GM23338 (cell line): ENCODE measurements at regions not wholly inside any gene's neighbourhood (a gene's known extent, or its start where the extent isn't known, plus 50 kb on each side); places are given as distances from the start of the nearest gene placed in this dataset.

Experiments
- ATAC-seq: fragments of 200-7000 bp; cut with Tn5 transposase; 3 replicates; pipeline ENCODE4 v1.9.1; 2020
- DNase-seq: peaks from one replicate; pipeline ENCODE4 v3.0.0-alpha.2; 2015; ENCODE audit warnings: low spot score
- H2AFZ ChIP-seq: fragments of 200-600 bp; sonication (generic); 2 replicates; pipeline ENCODE4 v1.8.0; 2016; ENCODE audit warnings: antibody characterized with exemption, mild to moderate bottlenecking, moderate library complexity
- H3F3A ChIP-seq: fragments of 200-600 bp; sonication (generic); replicated peaks from 2 replicates; pipeline ENCODE4 v1.8.0; 2017; ENCODE audit warnings: antibody characterized with exemption, mixed run types, low read depth
- H3K27ac ChIP-seq: fragments of 200-600 bp; sonication (generic); 2 replicates; pipeline ENCODE4 v1.6.1; 2016; ENCODE audit warnings: low read depth
- H3K27me3 ChIP-seq: fragments of 200-600 bp; sonication (generic); 2 replicates; pipeline ENCODE4 v1.8.0; 2016; ENCODE audit warnings: mild to moderate bottlenecking, mixed run types, moderate library complexity; ENCODE audit not compliant: insufficient read depth
- H3K36me3 ChIP-seq: fragments of 200-600 bp; sonication (generic); 2 replicates; pipeline ENCODE4 v1.8.0; 2016; ENCODE audit warnings: mild to moderate bottlenecking; ENCODE audit not compliant: insufficient read depth
- H3K4me1 ChIP-seq: fragments of 200-600 bp; sonication (generic); 2 replicates; pipeline ENCODE4 v1.8.0; 2016; ENCODE audit warnings: mild to moderate bottlenecking, moderate library complexity; ENCODE audit not compliant: insufficient read depth
- H3K4me2 ChIP-seq: fragments of 200-600 bp; sonication (generic); 2 replicates; pipeline ENCODE4 v1.7.1; 2017; ENCODE audit warnings: mixed run types
- H3K4me3 ChIP-seq: fragments of 200-600 bp; sonication (generic); 2 replicates; pipeline ENCODE4 v1.6.1; 2016; ENCODE audit warnings: mixed run types
- H3K79me2 ChIP-seq: fragments of 200-600 bp; sonication (generic); replicated peaks from 2 replicates; pipeline ENCODE4 v1.8.0; 2017; ENCODE audit warnings: mild to moderate bottlenecking; ENCODE audit not compliant: insufficient read depth
- H3K9me2 ChIP-seq: fragments of 200-600 bp; sonication (generic); 2 replicates; pipeline ENCODE4 v1.8.0; 2017; ENCODE audit not compliant: insufficient read depth
- H4K20me1 ChIP-seq: fragments of 200-600 bp; sonication (generic); replicated peaks from 2 replicates; pipeline ENCODE4 v1.8.0; 2017; ENCODE audit warnings: mild to moderate bottlenecking; ENCODE audit not compliant: insufficient read depth
- H3K27ac Mint-ChIP-seq: 2 replicates; pipeline ENCODE4 v1.8.0; 2020; ENCODE audit warnings: inconsistent platforms, mild to moderate bottlenecking, moderate library complexity, mixed read lengths
- H3K27me3 Mint-ChIP-seq: 3 replicates; pipeline ENCODE4 v1.8.0; 2022; ENCODE audit warnings: low read depth, mild to moderate bottlenecking, moderate library complexity, mixed read lengths, inconsistent platforms; ENCODE audit not compliant: insufficient read depth, poor library complexity
- H3K36me3 Mint-ChIP-seq: 3 replicates; pipeline ENCODE4 v1.8.0; 2021; ENCODE audit warnings: low read depth, mild to moderate bottlenecking, inconsistent platforms, moderate library complexity, mixed read lengths
- H3K4me1 Mint-ChIP-seq: 3 replicates; pipeline ENCODE4 v1.8.0; 2020; ENCODE audit warnings: mild to moderate bottlenecking, inconsistent platforms, mixed read lengths
- H3K4me3 Mint-ChIP-seq: 3 replicates; pipeline ENCODE4 v1.8.0; 2021; ENCODE audit warnings: moderate library complexity, mild to moderate bottlenecking, inconsistent platforms, mixed read lengths
- H3K9me3 Mint-ChIP-seq: 3 replicates; pipeline ENCODE4 v1.8.0; 2020; ENCODE audit warnings: moderate library complexity, mild to moderate bottlenecking, inconsistent platforms, mixed read lengths
- CREB1 ChIP-seq: fragments of 250-450 bp; sonication (Bioruptor Pico); IDR thresholded peaks from 2 replicates; pipeline ENCODE4 v1.5.0; 2020; ENCODE audit warnings: low read depth, mild to moderate bottlenecking, moderate library complexity
- ETS1 ChIP-seq: IDR thresholded peaks from 2 replicates; pipeline ENCODE4 v1.6.1; 2016; ENCODE audit warnings: antibody characterized with exemption
- EZH2 ChIP-seq: fragments of 200-600 bp; sonication (generic); IDR thresholded peaks from one replicate; pipeline ENCODE4 v1.8.0; 2017; ENCODE audit warnings: antibody characterized with exemption, mild to moderate bottlenecking, low read depth; ENCODE audit not compliant: unreplicated experiment
- EZH2phosphoT487 ChIP-seq: fragments of 200-600 bp; sonication (generic); IDR thresholded peaks from one replicate; pipeline ENCODE4 v1.8.1; 2018; ENCODE audit warnings: antibody characterized with exemption; ENCODE audit not compliant: unreplicated experiment
- JUNB ChIP-seq: IDR thresholded peaks from one replicate; pipeline ENCODE4 v1.6.1; 2016; ENCODE audit warnings: antibody characterized with exemption; ENCODE audit not compliant: unreplicated experiment
- POLR2AphosphoS5 ChIP-seq: IDR thresholded peaks from 2 replicates; pipeline ENCODE4 v1.6.1; 2016; ENCODE audit warnings: antibody characterized with exemption, low read depth
- REST ChIP-seq: IDR thresholded peaks from one replicate; pipeline ENCODE4 v1.6.1; 2018; ENCODE audit warnings: antibody characterized with exemption; ENCODE audit not compliant: unreplicated experiment
- STAT1 ChIP-seq: IDR thresholded peaks from one replicate; pipeline ENCODE4 v1.6.1; 2016; ENCODE audit warnings: antibody characterized with exemption; ENCODE audit not compliant: unreplicated experiment
- ZNF114 ChIP-seq: fragments of 250-450 bp; sonication (Bioruptor Pico); IDR thresholded peaks from 2 replicates; pipeline ENCODE4 v1.5.0; 2020; ENCODE audit warnings: mild to moderate bottlenecking, moderate library complexity
- ZNF331 ChIP-seq: fragments of 250-450 bp; sonication (Bioruptor Pico); IDR thresholded peaks from 2 replicates; pipeline ENCODE4 v1.5.0; 2020; ENCODE audit warnings: low read depth, mild to moderate bottlenecking, moderate library complexity
- TF ChIP-seq, protein P1 (sequence below): fragments of 250-450 bp; sonication (Bioruptor Pico); IDR thresholded peaks from 2 replicates; pipeline ENCODE4 v1.5.0; 2020; ENCODE audit warnings: mild to moderate bottlenecking, moderate library complexity

DNA sequence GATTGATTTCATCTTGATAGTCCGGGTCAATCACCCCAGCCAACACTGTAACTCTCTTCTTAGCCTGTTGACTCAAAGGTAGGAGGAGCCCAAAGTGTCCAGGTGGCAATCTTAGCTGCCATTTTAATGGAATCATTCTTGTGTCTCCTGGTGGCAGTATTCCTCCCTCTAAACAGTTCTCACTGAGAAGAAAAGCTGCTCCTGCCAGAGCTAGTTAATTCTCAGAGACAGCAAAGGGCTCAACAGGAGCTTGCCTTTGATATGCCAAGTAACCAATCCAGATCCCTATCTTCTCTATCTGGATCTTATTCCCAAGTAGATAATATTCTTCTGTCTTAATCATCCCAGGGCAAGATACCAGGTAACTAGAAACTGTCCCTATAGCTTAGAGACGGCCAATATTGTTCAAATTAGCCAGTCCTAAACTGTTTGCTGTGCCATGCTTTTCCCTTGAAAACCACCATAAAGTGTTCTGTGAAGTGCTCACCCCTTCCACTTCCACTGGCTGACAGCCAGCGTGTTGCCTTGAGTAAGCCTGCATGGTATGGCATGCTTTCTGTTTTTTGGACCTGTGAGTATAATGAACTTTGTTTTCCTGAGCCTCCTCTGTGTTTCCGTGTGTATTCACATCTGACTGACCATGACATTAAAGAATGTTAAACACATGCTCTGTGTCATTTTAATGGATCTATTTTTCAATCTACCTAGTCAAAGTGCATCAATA, 463.7 kb upstream of the SLITRK5 start:
- no peaks in the 10 kb centered on the region for H3K27me3 ChIP-seq
- no peaks in the 10 kb centered on the region for H3K9me2 ChIP-seq
- H3K79me2 ChIP-seq = no peaks in the 10 kb centered on the region
- DNase-seq = peak; percentile 3
- H4K20me1 ChIP-seq = no peaks in the 10 kb centered on the region
- Mint-ChIP-seq H3K4me3 (no peak overlapping the region), H3K4me1 (peaks cover 2% of the 10 kb centered on the region; the same call in 1 of the 3 replicates), H3K27me3 (no peaks in the 10 kb centered on the region), H3K9me3 (no peaks in the 10 kb centered on the region), H3K27ac (no peak overlapping the region), H3K36me3 (no peaks in the 10 kb centered on the region)
- no peak overlapping the region for H3K4me3 ChIP-seq
- H3K4me2 ChIP-seq = no peak overlapping the region
- H3K36me3 ChIP-seq = no peaks in the 10 kb centered on the region
- H3K4me1 ChIP-seq = no peaks in the 10 kb centered on the region
- no peak for TF ChIP-seq CREB1
- no peak for TF ChIP-seq EZH2phosphoT487
- no peak for TF ChIP-seq JUNB
- H2AFZ ChIP-seq = 0 out of 2 replicates have a peak overlapping the region, but pooled peaks have one; percentile 29
- H3F3A ChIP-seq = no peaks in the 10 kb centered on the region
- H3K27ac ChIP-seq = no peak overlapping the region
- ATAC-seq = no peak

GRCh38 chr13:87208636-87209035, 462.5 kb upstream of the SLITRK5 start:
- no peaks in the 10 kb centered on the region for H3K9me3 Mint-ChIP-seq
- Histone ChIP-seq H3K27ac (no peak overlapping the region), H3K79me2 (no peaks in the 10 kb centered on the region), H3K4me2 (no peak overlapping the region), H3F3A (no peaks in the 10 kb centered on the region), H2AFZ (no peak overlapping the region), H3K27me3 (no peaks in the 10 kb centered on the region), H4K20me1 (no peaks in the 10 kb centered on the region), H3K4me3 (no peak overlapping the region), H3K9me2 (no peaks in the 10 kb centered on the region), H3K36me3 (no peaks in the 10 kb centered on the region), H3K4me1 (no peaks in the 10 kb centered on the region)
- DNase-seq (no peak), ATAC-seq (no peak)
- peaks cover 2% of the 10 kb centered on the region; the same call in 1 of the 3 replicates for H3K4me1 Mint-ChIP-seq
- H3K27ac Mint-ChIP-seq = no peak overlapping the region
- no peaks in the 10 kb centered on the region for H3K27me3 Mint-ChIP-seq
- H3K36me3 Mint-ChIP-seq = no peaks in the 10 kb centered on the region
- no peak overlapping the region for H3K4me3 Mint-ChIP-seq
- TF ChIP-seq JUNB = no peak
- TF ChIP-seq ZNF331 (CRISPR knock-in tag) = no peak
- no peak for TF ChIP-seq CREB1
- no peak for TF ChIP-seq EZH2phosphoT487
- TF ChIP-seq EZH2 = no peak
- TF ChIP-seq, protein P1, sequence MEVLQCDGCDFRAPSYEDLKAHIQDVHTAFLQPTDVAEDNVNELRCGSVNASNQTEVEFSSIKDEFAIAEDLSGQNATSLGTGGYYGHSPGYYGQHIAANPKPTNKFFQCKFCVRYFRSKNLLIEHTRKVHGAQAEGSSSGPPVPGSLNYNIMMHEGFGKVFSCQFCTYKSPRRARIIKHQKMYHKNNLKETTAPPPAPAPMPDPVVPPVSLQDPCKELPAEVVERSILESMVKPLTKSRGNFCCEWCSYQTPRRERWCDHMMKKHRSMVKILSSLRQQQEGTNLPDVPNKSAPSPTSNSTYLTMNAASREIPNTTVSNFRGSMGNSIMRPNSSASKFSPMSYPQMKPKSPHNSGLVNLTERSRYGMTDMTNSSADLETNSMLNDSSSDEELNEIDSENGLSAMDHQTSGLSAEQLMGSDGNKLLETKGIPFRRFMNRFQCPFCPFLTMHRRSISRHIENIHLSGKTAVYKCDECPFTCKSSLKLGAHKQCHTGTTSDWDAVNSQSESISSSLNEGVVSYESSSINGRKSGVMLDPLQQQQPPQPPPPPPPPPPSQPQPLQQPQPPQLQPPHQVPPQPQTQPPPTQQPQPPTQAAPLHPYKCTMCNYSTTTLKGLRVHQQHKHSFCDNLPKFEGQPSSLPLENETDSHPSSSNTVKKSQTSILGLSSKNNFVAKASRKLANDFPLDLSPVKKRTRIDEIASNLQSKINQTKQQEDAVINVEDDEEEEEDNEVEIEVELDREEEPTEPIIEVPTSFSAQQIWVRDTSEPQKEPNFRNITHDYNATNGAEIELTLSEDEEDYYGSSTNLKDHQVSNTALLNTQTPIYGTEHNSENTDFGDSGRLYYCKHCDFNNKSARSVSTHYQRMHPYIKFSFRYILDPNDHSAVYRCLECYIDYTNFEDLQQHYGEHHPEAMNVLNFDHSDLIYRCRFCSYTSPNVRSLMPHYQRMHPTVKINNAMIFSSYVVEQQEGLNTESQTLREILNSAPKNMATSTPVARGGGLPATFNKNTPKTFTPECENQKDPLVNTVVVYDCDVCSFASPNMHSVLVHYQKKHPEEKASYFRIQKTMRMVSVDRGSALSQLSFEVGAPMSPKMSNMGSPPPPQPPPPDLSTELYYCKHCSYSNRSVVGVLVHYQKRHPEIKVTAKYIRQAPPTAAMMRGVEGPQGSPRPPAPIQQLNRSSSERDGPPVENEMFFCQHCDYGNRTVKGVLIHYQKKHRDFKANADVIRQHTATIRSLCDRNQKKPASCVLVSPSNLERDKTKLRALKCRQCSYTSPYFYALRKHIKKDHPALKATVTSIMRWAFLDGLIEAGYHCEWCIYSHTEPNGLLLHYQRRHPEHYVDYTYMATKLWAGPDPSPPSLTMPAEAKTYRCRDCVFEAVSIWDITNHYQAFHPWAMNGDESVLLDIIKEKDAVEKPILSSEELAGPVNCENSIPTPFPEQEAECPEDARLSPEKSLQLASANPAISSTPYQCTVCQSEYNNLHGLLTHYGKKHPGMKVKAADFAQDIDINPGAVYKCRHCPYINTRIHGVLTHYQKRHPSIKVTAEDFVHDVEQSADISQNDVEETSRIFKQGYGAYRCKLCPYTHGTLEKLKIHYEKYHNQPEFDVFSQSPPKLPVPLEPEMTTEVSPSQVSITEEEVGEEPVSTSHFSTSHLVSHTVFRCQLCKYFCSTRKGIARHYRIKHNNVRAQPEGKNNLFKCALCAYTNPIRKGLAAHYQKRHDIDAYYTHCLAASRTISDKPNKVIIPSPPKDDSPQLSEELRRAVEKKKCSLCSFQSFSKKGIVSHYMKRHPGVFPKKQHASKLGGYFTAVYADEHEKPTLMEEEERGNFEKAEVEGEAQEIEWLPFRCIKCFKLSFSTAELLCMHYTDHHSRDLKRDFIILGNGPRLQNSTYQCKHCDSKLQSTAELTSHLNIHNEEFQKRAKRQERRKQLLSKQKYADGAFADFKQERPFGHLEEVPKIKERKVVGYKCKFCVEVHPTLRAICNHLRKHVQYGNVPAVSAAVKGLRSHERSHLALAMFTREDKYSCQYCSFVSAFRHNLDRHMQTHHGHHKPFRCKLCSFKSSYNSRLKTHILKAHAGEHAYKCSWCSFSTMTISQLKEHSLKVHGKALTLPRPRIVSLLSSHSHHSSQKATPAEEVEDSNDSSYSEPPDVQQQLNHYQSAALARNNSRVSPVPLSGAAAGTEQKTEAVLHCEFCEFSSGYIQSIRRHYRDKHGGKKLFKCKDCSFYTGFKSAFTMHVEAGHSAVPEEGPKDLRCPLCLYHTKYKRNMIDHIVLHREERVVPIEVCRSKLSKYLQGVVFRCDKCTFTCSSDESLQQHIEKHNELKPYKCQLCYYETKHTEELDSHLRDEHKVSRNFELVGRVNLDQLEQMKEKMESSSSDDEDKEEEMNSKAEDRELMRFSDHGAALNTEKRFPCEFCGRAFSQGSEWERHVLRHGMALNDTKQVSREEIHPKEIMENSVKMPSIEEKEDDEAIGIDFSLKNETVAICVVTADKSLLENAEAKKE (CRISPR knock-in tag) = no peak
- no peak for TF ChIP-seq STAT1
- TF ChIP-seq ETS1 = no peak
- TF ChIP-seq ZNF114 = no peak
- no peak for TF ChIP-seq POLR2AphosphoS5
- no peak for TF ChIP-seq REST
